Type B pancreatic cell (in vitro differentiated cells): ENCODE measurements at regions not wholly inside any gene's neighbourhood (a gene's known extent, or its start where the extent isn't known, plus 50 kb on each side); places are given as distances from the start of the nearest gene placed in this dataset.

Source experiments
- DNase-seq: peaks from one replicate; pipeline ENCODE4 v3.0.0; 2021; ENCODE audit warnings: mixed read lengths; ENCODE audit not compliant: unreplicated experiment; ENCODE audit errors: extremely low spot score
- H3K27ac Mint-ChIP-seq: 2 replicates; pipeline ENCODE4 v1.8.0; 2021; ENCODE audit warnings: mild to moderate bottlenecking, mixed read lengths
- H3K27me3 Mint-ChIP-seq: 2 replicates; pipeline ENCODE4 v1.8.0; 2021; ENCODE audit warnings: mixed read lengths
- H3K36me3 Mint-ChIP-seq: 2 replicates; pipeline ENCODE4 v1.8.0; 2021; ENCODE audit warnings: mixed read lengths
- H3K4me1 Mint-ChIP-seq: one replicate; pipeline ENCODE4 v1.8.0; 2021; ENCODE audit warnings: mixed read lengths; ENCODE audit not compliant: unreplicated experiment
- H3K4me3 Mint-ChIP-seq: 2 replicates; pipeline ENCODE4 v1.8.0; 2021; ENCODE audit warnings: mild to moderate bottlenecking, mixed read lengths
- H3K9me3 Mint-ChIP-seq: 2 replicates; pipeline ENCODE4 v1.8.0; 2021; ENCODE audit warnings: mixed read lengths
- TF ChIP-seq, protein P1 (sequence below): fragments of 200-600 bp; sonication (generic); conservative IDR thresholded peaks from 2 replicates; pipeline ENCODE4 v1.5.0; 2021; ENCODE audit warnings: antibody characterized with exemption, mild to moderate bottlenecking

DNA sequence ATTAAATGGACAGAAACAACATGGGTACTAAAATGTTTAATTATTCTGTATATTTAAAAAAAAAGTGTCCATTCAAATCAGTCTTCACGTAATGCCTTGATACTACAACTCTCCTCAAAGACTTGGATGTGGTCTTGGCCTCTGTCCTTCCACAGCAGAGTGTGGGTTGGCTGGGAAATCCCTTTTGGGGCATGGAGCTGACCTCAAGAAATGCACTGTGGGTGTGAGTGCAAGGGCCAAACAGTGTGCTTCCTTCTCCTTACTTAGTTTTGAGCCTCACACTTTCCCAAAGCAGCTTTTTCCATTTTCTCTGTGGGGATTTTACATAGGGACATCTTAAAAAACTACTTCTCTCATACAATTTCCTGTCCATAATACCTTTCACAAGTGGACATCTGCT lies 607.4 kb downstream of the EFNB2 start:
- Mint-ChIP-seq H3K4me1 (peaks cover 6% of the 10 kb centered on the region), H3K4me3 (no peak overlapping the region), H3K27ac (no peak overlapping the region), H3K36me3 (no peaks in the 10 kb centered on the region), H3K27me3 (no peaks in the 10 kb centered on the region), H3K9me3 (peaks cover 9% of the 10 kb centered on the region)
- no peak for DNase-seq
- TF ChIP-seq, protein P1, sequence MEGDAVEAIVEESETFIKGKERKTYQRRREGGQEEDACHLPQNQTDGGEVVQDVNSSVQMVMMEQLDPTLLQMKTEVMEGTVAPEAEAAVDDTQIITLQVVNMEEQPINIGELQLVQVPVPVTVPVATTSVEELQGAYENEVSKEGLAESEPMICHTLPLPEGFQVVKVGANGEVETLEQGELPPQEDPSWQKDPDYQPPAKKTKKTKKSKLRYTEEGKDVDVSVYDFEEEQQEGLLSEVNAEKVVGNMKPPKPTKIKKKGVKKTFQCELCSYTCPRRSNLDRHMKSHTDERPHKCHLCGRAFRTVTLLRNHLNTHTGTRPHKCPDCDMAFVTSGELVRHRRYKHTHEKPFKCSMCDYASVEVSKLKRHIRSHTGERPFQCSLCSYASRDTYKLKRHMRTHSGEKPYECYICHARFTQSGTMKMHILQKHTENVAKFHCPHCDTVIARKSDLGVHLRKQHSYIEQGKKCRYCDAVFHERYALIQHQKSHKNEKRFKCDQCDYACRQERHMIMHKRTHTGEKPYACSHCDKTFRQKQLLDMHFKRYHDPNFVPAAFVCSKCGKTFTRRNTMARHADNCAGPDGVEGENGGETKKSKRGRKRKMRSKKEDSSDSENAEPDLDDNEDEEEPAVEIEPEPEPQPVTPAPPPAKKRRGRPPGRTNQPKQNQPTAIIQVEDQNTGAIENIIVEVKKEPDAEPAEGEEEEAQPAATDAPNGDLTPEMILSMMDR, result no peak

DNA sequence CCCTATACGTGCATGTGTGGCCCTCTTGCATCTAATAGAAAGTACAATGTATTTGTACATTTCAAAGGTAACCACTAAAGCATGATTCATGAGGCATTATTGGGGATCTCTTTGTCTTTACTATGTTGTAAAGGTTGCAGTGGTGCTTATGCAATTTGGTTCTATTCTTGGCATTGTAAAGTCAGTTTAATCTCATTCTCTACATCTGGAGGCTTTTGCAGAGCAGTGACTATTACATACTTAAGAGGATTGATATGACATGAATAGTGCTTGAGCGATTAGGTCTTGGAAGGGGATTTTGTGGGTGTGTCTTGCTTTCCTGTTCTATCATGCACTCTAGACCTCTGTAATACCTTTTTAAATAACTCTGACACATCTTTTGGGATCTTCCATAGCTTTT lies 610.0 kb downstream of the EFNB2 start:
- Mint-ChIP-seq H3K9me3 (peaks cover 9% of the 10 kb centered on the region), H3K27me3 (no peaks in the 10 kb centered on the region), H3K36me3 (no peaks in the 10 kb centered on the region), H3K27ac (no peak overlapping the region), H3K4me1 (peaks cover 8% of the 10 kb centered on the region), H3K4me3 (no peak overlapping the region)
- TF ChIP-seq, protein P1, result no peak
- no peak for DNase-seq

DNA sequence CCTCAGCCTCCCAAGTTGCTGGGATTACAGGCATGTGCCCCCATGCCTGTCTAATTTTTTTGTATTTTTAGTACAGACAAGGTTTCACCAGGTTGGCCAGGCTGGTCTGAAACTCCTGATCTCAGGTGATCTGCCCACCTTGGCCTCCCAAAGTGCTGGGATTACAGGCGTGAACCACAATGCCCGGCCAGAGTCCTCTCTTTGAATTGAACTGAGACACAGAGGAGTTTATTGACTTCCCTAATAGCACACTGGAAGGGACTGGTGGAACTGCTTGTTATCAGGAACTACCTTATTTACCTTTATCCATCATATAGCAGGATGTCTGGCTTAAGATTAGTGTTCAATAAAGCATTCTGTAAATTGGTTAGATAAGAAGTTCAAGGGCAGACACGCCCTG lies 613.8 kb downstream of the EFNB2 start:
- Mint-ChIP-seq H3K27ac (no peak overlapping the region), H3K4me1 (peaks cover 19% of the 10 kb centered on the region), H3K27me3 (no peaks in the 10 kb centered on the region), H3K9me3 (peaks cover 9% of the 10 kb centered on the region), H3K36me3 (no peaks in the 10 kb centered on the region), H3K4me3 (no peak overlapping the region)
- TF ChIP-seq, protein P1, result no peak
- no peak for DNase-seq

DNA sequence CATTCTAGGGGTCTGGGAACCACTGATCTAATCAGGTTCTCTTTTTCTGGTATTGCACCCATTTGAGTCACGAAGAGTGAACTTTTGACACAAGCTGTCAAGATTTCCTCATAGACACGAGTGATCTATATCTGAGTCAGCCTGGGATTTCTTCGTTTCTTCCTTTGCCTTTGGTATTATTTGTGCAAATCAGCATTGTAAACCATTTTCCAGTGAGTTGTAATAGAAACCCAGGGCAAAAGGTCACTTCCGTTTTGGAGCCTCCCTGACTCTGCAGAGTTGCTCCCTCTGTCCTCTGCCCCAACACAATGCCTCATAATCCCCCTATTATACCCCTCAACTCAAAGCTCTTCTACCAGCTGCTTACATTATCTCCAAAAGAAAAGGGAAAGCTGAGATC lies 615.1 kb downstream of the EFNB2 start:
- H3K36me3 Mint-ChIP-seq, result no peaks in the 10 kb centered on the region
- TF ChIP-seq, protein P1, result no peak
- H3K27me3 Mint-ChIP-seq, result no peaks in the 10 kb centered on the region
- H3K4me1 Mint-ChIP-seq, result peaks cover 14% of the 10 kb centered on the region
- peaks cover 6% of the 10 kb centered on the region for H3K9me3 Mint-ChIP-seq
- peak overlapping the region; percentile 12 for H3K4me3 Mint-ChIP-seq
- no peak for DNase-seq
- peak overlapping the region; percentile 4 for H3K27ac Mint-ChIP-seq

DNA sequence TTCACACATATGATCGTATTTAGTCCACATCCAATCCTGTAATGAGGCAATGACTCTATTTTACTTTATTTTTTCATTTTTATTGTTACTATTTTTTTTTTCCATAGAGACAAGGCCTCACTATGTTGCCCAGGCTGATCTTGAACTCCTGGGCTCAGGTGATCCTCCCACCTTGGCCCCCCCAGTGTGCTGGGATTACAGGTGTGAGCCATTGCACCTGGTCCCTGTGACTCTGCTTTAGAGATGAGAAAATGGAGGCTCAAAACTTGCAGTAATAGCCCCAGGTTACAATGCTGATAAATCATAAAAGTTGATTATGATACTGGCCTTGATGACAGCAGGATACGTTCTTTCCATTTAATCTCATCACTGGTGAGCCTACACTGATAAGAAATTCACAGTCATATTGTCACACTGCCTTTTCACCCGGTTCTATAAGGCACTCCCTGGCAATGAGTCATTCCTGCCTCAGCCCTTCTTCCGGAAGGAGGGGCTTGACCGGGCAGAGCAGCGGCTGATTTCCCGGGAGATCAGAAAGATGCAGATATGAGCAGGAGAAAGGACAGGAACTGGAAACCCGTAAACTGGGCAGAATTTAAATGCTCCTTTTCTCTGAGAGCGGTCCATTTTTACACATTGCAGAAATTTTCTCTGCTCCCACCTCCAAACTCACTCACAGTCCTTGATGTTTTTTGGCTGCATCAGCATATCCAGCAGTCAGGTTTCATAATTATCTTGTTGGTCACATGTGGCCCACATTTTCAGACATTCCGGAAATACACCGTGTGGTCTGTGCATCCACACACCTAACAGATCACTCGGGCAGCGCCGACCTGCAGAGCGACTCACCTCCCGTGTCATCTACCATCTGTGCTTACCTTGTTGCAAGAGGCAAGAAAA lies 616.4 kb downstream of the EFNB2 start:
- DNase-seq, result no peak
- H3K36me3 Mint-ChIP-seq, result no peaks in the 10 kb centered on the region
- peaks cover 7% of the 10 kb centered on the region for H3K9me3 Mint-ChIP-seq

More for the DNA sequence above, 616.4 kb downstream of the EFNB2 start:
- no peaks in the 10 kb centered on the region for H3K27me3 Mint-ChIP-seq
- H3K4me1 Mint-ChIP-seq, result peaks cover 13% of the 10 kb centered on the region
- TF ChIP-seq, protein P1, result no peak
- peak overlapping the region; percentile 67 for H3K4me3 Mint-ChIP-seq
- peak overlapping the region; percentile 85 for H3K27ac Mint-ChIP-seq
